Left lung (tissue), 4 donors: ENCODE measurements at regions not wholly inside any gene's neighbourhood (a gene's known extent, or its start where the extent isn't known, plus 50 kb on each side); places are given as distances from the start of the nearest gene placed in this dataset.
"Not testable (repeated sequence)": the region's sequence is repeated elsewhere in the genome, so short reads cannot be mapped to it uniquely, and the experiment has no call there.

Experiments used
- ATAC-seq: fragments of 200-7000 bp; cut with Tn5 transposase; one replicate; pipeline ENCODE4 v1.9.1; 2020; ENCODE audit warnings: moderate library complexity
- DNase-seq, 4 donors: peaks; one replicate each; pipeline ENCODE4 v3.0.0-alpha.2; 2013 to 2020
- H3K27ac ChIP-seq, 2 donors: fragments of 200-600 bp; sonication (generic) in 1 of 2; one replicate each; pipeline versions ENCODE4 v1.5.0 to v1.8.0; 2020 to 2021
- H3K27me3 ChIP-seq, 2 donors: fragments of 200-600 bp; sonication (generic) in 1 of 2; one replicate each; pipeline versions ENCODE4 v1.5.0 to v1.8.0; 2020 to 2021
- H3K36me3 ChIP-seq, 2 donors: fragments of 200-600 bp; sonication (generic) in 1 of 2; one replicate each; pipeline versions ENCODE4 v1.5.0 to v1.8.0; 2020 to 2021
- H3K4me1 ChIP-seq, 2 donors: fragments of 200-600 bp; one replicate each; pipeline ENCODE4 v1.8.0; 2021
- H3K4me3 ChIP-seq, 2 donors: fragments of 200-600 bp; sonication (generic) in 1 of 2; one replicate each; pipeline versions ENCODE4 v1.5.0 to v1.8.0; 2020 to 2021; ENCODE audit warnings: mild to moderate bottlenecking in 1 of 2
- H3K9me3 ChIP-seq, 2 donors: fragments of 200-600 bp; sonication (generic) in 1 of 2; one replicate each; pipeline versions ENCODE4 v1.5.0 to v1.8.0; 2020 to 2021
- intact Hi-C, 2 donors: fragments of 100-400 bp; cut with DNase I; formaldehyde crosslinking; loops; one replicate each; pipeline versions ENCODE4 v1.11.2 to v1.14.2; 2022
- TF ChIP-seq, protein P1 (sequence below), 2 donors: fragments of 200-600 bp; sonication (generic) in 1 of 2; IDR thresholded peaks; one replicate each; pipeline versions ENCODE4 v1.5.0 to v1.8.0; 2021; ENCODE audit warnings: antibody characterized with exemption in 2 of 2
- donor health status: DM: no; HTN: yes; CAD: no.
- donor health status: DM: no; HTN: no; CAD: no.

DNA sequence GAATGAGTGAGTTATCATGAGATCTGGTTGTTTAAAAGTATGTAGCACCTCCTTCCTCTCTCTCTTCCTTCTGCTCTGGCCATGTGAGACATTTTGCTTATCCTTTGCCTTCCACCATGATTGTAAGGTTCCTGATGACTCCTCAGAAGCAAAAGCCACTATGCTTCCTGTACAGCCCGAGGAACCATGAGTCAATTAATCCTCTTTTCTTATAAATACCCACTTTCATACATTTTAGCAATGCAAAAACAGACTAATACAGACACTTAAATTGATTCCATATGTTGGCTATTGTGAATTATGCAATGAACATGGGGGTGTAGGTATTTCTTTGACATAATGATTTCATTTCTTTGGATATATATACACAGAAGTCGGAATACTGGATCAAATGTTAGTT lies 792.8 kb upstream of the EYS start:
- Histone ChIP-seq H3K4me1 (no peaks in the 10 kb centered on the region), H3K4me3 (no peak overlapping the region), H3K27ac (no peak overlapping the region), H3K27me3 (no peaks in the 10 kb centered on the region), H3K9me3 (no peaks in the 10 kb centered on the region), H3K36me3 (no peaks in the 10 kb centered on the region)
- intact Hi-C loops = no loop called here
- ATAC-seq (no peak), DNase-seq (no peak)
- TF ChIP-seq, protein P1, sequence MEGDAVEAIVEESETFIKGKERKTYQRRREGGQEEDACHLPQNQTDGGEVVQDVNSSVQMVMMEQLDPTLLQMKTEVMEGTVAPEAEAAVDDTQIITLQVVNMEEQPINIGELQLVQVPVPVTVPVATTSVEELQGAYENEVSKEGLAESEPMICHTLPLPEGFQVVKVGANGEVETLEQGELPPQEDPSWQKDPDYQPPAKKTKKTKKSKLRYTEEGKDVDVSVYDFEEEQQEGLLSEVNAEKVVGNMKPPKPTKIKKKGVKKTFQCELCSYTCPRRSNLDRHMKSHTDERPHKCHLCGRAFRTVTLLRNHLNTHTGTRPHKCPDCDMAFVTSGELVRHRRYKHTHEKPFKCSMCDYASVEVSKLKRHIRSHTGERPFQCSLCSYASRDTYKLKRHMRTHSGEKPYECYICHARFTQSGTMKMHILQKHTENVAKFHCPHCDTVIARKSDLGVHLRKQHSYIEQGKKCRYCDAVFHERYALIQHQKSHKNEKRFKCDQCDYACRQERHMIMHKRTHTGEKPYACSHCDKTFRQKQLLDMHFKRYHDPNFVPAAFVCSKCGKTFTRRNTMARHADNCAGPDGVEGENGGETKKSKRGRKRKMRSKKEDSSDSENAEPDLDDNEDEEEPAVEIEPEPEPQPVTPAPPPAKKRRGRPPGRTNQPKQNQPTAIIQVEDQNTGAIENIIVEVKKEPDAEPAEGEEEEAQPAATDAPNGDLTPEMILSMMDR (IDR thresholded peaks at IDR 0.05) = no peak

DNA sequence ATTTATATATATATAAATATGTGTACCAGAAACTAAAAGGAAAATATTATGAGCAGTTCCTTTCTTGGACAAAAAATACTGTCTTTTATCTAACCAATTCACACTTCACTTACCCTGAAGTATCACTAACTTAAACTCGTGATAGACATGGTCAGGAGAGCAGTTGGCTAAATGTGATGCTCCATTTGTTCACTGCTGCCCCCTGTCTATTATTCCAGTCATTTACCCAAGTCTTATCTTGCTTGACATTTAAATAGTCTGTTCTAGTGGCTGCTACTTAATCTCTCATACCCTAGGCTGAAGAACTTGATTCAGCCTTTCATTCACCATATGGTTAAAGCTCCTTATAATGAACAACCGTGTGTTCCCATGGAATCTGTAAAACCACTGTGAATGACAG lies 789.6 kb upstream of the EYS start:
- Histone ChIP-seq H3K4me1 (no peaks in the 10 kb centered on the region), H3K36me3 (no peaks in the 10 kb centered on the region), H3K4me3 (no peak overlapping the region), H3K9me3 (no peaks in the 10 kb centered on the region), H3K27me3 (no peaks in the 10 kb centered on the region), H3K27ac (no peak overlapping the region)
- ATAC-seq (peak; percentile 79), DNase-seq (no peak)
- intact Hi-C loops = no loop called here
- TF ChIP-seq, protein P1 (IDR thresholded peaks at IDR 0.05) = peak in 1 of 2 donors; percentile 22

DNA sequence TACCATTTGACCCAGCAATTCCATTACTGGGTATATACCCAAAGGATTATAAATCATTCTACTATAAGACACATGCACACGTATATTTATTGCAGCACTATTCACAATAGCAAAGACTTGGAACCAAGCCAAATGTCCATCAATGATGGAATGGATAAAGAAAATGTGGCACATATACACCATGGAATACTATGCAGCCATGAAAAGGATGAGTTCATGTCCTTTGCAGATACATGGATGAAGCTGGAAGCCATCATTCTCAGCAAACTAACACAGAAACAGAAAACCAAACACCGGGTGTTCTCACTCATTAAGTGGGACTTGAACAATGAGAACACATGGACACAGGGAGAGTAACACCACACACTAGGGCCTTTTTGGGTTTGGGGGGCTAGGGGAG lies 787.6 kb upstream of the EYS start:
- H3K4me3 ChIP-seq, H3K9me3 ChIP-seq, intact Hi-C loops, DNase-seq, H3K27ac ChIP-seq, H3K4me1 ChIP-seq, H3K27me3 ChIP-seq, ATAC-seq, H3K36me3 ChIP-seq: not testable (repeated sequence)

DNA sequence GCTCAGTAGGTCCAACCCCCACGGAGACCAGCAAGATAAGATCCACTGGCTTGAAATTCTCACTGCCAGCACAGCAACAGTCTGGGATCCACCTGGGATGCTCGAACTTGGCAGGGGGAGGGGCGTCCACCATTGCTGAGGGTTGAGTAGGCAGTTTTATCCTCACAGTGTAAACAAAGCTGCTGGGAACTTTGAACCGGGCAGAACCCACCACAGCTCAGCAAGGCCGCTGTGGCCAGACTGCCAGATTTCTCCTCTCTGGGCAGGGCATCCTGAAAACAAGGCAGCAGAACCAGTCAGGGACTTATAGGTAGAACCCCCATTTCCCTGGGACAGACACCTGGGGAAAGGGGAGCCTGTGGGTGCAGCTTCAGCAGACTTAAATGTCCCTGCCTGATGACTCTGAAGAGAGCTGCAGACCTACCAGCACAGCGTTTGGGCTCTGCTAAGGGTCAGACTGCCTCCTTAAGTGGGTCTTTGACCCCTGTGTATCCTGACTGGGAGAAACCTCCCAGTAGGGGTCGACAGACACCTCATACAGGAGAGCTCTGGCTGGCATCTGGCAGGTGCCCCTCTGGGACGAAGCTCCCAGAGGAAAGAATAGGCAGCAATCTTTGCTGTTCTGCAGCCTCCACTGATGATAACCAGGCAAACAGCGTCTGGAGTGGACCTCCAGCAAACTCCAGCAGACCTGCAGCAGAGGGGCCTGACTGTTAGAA lies 782.4 kb upstream of the EYS start:
- no peak overlapping the region for H3K27ac ChIP-seq
- H3K27me3 ChIP-seq = no peaks in the 10 kb centered on the region
- DNase-seq = peak in 1 of 4 donors; percentile 17
- no peak overlapping the region for H3K4me3 ChIP-seq
- intact Hi-C loops = no loop called here
- no peaks in the 10 kb centered on the region for H3K4me1 ChIP-seq
- no peaks in the 10 kb centered on the region for H3K9me3 ChIP-seq
- ATAC-seq = no peak
- TF ChIP-seq, protein P1 (IDR thresholded peaks at IDR 0.05) = no peak
- H3K36me3 ChIP-seq = no peaks in the 10 kb centered on the region

DNA sequence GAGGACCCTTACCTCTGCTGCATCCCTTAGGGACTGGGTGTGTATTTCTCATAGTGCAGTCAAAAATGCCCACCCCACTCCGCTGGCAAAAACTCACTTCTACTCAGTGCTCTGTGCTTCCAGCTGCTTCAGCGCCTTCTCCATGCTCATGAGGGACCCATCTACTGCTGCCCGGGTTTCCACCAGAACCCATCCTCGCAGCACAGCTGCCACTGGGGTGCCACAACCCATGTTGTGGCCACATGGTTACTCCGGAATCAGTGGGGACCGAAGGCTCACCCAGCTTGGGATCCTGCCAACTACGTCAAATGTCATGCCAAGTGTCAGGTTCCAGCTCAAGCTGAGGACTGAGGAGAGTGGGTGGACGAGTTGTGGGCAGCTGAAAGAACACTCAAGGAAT lies 774.2 kb upstream of the EYS start:
- intact Hi-C loops = no loop called here
- Histone ChIP-seq H3K36me3 (no peaks in the 10 kb centered on the region), H3K27me3 (no peaks in the 10 kb centered on the region), H3K4me1 (no peaks in the 10 kb centered on the region), H3K9me3 (peaks cover 0 to 16% of the 10 kb centered on the region in 2 donors), H3K27ac (no peak overlapping the region), H3K4me3 (no peak overlapping the region)
- DNase-seq (peak in 1 of 4 donors; percentile 23), ATAC-seq (no peak)
- TF ChIP-seq, protein P1 (IDR thresholded peaks at IDR 0.05) = no peak

DNA sequence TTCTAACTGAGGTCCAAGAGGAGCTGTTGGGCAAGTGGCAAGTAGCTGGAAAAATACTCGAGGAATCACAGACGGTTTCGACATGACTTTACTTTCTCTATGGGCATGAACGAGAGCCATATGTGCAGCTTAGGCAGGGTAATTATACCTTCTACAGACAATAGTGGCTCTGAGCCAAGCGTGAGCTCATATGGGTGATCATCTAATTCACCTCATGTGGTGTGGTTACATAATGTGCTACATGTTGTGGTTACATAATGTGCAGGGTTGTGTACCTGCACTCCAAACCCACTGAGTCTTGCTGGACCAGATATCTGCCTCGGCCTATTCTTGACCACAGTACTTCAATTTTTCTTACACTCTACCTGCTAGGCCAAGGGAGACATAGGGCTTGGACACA lies 771.7 kb upstream of the EYS start:
- TF ChIP-seq, protein P1 (IDR thresholded peaks at IDR 0.05) = no peak
- no peaks in the 10 kb centered on the region for H3K4me1 ChIP-seq
- H3K27ac ChIP-seq = no peak overlapping the region
- DNase-seq (no peak), ATAC-seq (no peak)
- no peak overlapping the region for H3K4me3 ChIP-seq
- H3K9me3 ChIP-seq = peaks cover 0 to 16% of the 10 kb centered on the region in 2 donors
- H3K27me3 ChIP-seq = no peaks in the 10 kb centered on the region
- intact Hi-C loops = no loop called here
- no peaks in the 10 kb centered on the region for H3K36me3 ChIP-seq
